ENCODE measurements at regions not wholly inside any gene's neighbourhood (a gene's known extent, or its start where the extent isn't known, plus 50 kb on each side); places are given as distances from the start of the nearest gene placed in this dataset.
"Not testable (repeated sequence)": the region's sequence is repeated elsewhere in the genome, so short reads cannot be mapped to it uniquely, and the experiment has no call there.

DNA sequence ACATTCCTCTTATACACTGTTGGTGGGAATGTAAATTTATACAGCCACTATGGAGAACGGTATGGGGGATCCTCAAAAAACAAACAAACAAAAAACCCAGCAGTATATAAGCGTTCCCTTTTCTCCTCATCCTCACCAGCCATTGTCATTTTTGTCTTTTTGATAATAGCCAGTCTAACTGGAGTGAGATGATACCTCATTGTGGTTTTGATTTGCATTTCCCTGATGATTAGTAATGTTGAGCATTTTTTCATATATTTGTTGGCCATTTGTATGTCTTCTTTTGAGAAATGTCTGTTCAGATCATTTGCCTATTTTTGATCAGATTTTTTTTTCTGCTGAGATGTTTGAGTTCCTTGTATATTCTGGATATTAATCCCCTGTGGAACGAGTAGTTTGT is 76.1 kb downstream of the TEX35 start:
- TF ChIP-seq POLR2A (IDR thresholded peaks at IDR 0.05) = not testable (repeated sequence)
- TF ChIP-seq, protein P1, sequence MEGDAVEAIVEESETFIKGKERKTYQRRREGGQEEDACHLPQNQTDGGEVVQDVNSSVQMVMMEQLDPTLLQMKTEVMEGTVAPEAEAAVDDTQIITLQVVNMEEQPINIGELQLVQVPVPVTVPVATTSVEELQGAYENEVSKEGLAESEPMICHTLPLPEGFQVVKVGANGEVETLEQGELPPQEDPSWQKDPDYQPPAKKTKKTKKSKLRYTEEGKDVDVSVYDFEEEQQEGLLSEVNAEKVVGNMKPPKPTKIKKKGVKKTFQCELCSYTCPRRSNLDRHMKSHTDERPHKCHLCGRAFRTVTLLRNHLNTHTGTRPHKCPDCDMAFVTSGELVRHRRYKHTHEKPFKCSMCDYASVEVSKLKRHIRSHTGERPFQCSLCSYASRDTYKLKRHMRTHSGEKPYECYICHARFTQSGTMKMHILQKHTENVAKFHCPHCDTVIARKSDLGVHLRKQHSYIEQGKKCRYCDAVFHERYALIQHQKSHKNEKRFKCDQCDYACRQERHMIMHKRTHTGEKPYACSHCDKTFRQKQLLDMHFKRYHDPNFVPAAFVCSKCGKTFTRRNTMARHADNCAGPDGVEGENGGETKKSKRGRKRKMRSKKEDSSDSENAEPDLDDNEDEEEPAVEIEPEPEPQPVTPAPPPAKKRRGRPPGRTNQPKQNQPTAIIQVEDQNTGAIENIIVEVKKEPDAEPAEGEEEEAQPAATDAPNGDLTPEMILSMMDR (IDR thresholded peaks at IDR 0.05) = not testable (repeated sequence)
